Osteocyte (in vitro differentiated cells): ENCODE measurements at regions not wholly inside any gene's neighbourhood (a gene's known extent, or its start where the extent isn't known, plus 50 kb on each side); places are given as distances from the start of the nearest gene placed in this dataset.

Experiments used
- DNase-seq: peaks from one replicate; pipeline ENCODE4 v3.0.0; 2021; ENCODE audit warnings: mixed read lengths; ENCODE audit not compliant: unreplicated experiment; ENCODE audit errors: extremely low spot score
- H3K27ac Mint-ChIP-seq: one replicate; pipeline ENCODE4 v1.8.0; 2021; ENCODE audit warnings: mild to moderate bottlenecking, mixed read lengths; ENCODE audit not compliant: unreplicated experiment
- H3K27me3 Mint-ChIP-seq: one replicate; pipeline ENCODE4 v1.8.0; 2021; ENCODE audit warnings: mixed read lengths; ENCODE audit not compliant: unreplicated experiment
- H3K36me3 Mint-ChIP-seq: one replicate; pipeline ENCODE4 v1.8.0; 2021; ENCODE audit warnings: mixed read lengths; ENCODE audit not compliant: unreplicated experiment
- H3K4me1 Mint-ChIP-seq: one replicate; pipeline ENCODE4 v1.8.0; 2021; ENCODE audit warnings: mixed read lengths; ENCODE audit not compliant: unreplicated experiment
- H3K4me3 Mint-ChIP-seq: one replicate; pipeline ENCODE4 v1.8.0; 2021; ENCODE audit warnings: mild to moderate bottlenecking, moderate library complexity, mixed read lengths; ENCODE audit not compliant: unreplicated experiment
- H3K9me3 Mint-ChIP-seq: one replicate; pipeline ENCODE4 v1.8.0; 2021; ENCODE audit warnings: mixed read lengths; ENCODE audit not compliant: unreplicated experiment
- CTCF ChIP-seq: fragments of 200-600 bp; sonication (generic); IDR thresholded peaks from 2 replicates; pipeline ENCODE4 v1.5.0; 2021; ENCODE audit warnings: antibody characterized with exemption, mild to moderate bottlenecking, moderate library complexity

DNA sequence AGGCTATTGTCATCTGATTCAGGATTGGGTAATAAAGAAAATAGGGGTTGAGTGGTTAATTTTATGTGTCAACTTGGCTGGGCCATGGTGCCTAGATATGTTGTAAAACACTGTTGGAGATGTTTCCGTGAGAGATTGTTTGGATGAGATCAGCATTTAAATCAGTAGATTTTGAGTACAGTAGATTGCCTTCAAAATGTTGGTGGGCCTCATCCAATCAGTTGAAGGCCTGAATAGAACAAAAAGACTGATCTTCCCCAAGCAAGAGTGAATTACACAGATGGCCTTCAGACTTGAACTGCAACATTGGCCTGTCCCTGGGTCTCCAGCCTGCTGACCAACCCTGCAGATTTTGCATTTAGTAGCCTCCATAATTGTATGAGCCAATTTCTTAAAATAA, 401.3 kb upstream of the KIF2A start:
- no peak for DNase-seq
- H3K36me3 Mint-ChIP-seq = no peaks in the 10 kb centered on the region
- no peak overlapping the region for H3K4me3 Mint-ChIP-seq
- no peak overlapping the region for H3K27ac Mint-ChIP-seq
- TF ChIP-seq CTCF = no peak
- no peaks in the 10 kb centered on the region for H3K4me1 Mint-ChIP-seq
- H3K27me3 Mint-ChIP-seq = peaks cover 16% of the 10 kb centered on the region
- H3K9me3 Mint-ChIP-seq = no peaks in the 10 kb centered on the region

DNA sequence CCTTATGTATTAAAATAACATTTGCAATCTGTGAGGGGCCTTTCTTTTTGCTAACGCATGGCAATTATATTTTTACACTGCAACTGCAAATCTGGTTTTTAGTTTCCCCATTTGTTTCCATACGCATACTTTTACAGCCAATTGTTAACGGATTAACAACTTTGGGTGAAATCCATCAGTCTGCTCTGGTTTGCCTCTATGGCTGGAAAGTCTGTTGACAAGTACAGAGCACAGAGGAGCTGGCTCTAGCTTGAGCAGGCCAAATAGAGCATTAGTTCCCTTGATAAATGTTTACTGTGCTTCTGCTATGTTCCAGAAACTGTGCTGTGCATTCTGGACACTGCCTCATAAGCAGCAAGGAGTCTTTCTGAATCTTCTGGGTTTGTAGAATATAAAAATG, 400.4 kb upstream of the KIF2A start:
- no peak for TF ChIP-seq CTCF
- H3K27ac Mint-ChIP-seq = no peak overlapping the region
- DNase-seq = no peak
- peaks cover 13% of the 10 kb centered on the region for H3K27me3 Mint-ChIP-seq
- no peaks in the 10 kb centered on the region for H3K36me3 Mint-ChIP-seq
- no peaks in the 10 kb centered on the region for H3K4me1 Mint-ChIP-seq
- no peaks in the 10 kb centered on the region for H3K9me3 Mint-ChIP-seq
- no peak overlapping the region for H3K4me3 Mint-ChIP-seq

- Mint-ChIP-seq H3K9me3 (no peaks in the 10 kb centered on the region), H3K36me3 (no peaks in the 10 kb centered on the region), H3K4me3 (no peak overlapping the region), H3K4me1 (no peaks in the 10 kb centered on the region), H3K27ac (no peak overlapping the region), H3K27me3 (peaks cover 13% of the 10 kb centered on the region)
- DNase-seq = no peak
- TF ChIP-seq CTCF = no peak
Observed at GRCh38 chr5:61906820-61907219, 399.2 kb upstream of the KIF2A start.

- no peak for TF ChIP-seq CTCF
- Mint-ChIP-seq H3K27me3 (peaks cover 11% of the 10 kb centered on the region), H3K27ac (no peak overlapping the region)
Observed at GRCh38 chr5:61907995-61908394, 398.0 kb upstream of the KIF2A start.

DNA sequence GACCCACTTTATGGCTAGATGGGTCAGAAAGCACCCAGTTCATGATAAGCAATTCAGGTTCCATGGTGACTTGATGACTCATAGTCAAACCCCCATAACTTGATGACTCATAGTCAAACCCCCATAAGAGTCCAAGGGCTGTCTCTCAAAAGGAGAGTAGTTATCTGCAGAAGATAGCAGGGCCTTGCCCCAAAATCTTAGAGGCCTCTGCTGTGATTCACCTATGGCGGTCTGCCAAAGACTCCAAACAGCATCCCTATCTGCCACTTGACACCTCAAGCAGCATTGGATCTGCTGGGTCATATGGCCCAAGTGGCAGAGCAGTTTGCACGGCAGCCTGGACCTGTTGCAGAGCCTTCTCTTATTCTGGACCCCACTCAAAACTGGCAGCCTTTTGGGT, 395.2 kb upstream of the KIF2A start:
- no peaks in the 10 kb centered on the region for H3K36me3 Mint-ChIP-seq
- H3K9me3 Mint-ChIP-seq = peaks cover 9% of the 10 kb centered on the region
- no peak for TF ChIP-seq CTCF
- no peaks in the 10 kb centered on the region for H3K4me1 Mint-ChIP-seq
- H3K4me3 Mint-ChIP-seq = no peak overlapping the region
- H3K27me3 Mint-ChIP-seq = peaks cover 14% of the 10 kb centered on the region
- H3K27ac Mint-ChIP-seq = no peak overlapping the region
- DNase-seq = no peak

More at GRCh38 chr5:61907995-61908394, 398.0 kb upstream of the KIF2A start:
- H3K4me1 Mint-ChIP-seq = no peaks in the 10 kb centered on the region
- no peak overlapping the region for H3K4me3 Mint-ChIP-seq
- no peak for DNase-seq
- H3K36me3 Mint-ChIP-seq = no peaks in the 10 kb centered on the region
- peaks cover 7% of the 10 kb centered on the region for H3K9me3 Mint-ChIP-seq
